Prostate gland (tissue), 2 donors: ENCODE measurements at regions not wholly inside any gene's neighbourhood (a gene's known extent, or its start where the extent isn't known, plus 50 kb on each side); places are given as distances from the start of the nearest gene placed in this dataset.
"Not testable (repeated sequence)": the region's sequence is repeated elsewhere in the genome, so short reads cannot be mapped to it uniquely, and the experiment has no call there.

Source experiments
- CTCF ChIP-seq, 4 experiments: fragments of 200-600 bp in 2 of 4; fragments of 450-650 bp in 2 of 4; sonication (generic) in 2 of 4; IDR thresholded peaks; 1 replicate in 3 of 4; 2 replicates in 1 of 4; pipeline ENCODE4 v1.5.1; 2016 to 2019; ENCODE audit warnings: antibody characterized with exemption in 4 of 4, mild to moderate bottlenecking in 2 of 4, moderate library complexity in 2 of 4
- POLR2A ChIP-seq: fragments of 450-650 bp; IDR thresholded peaks from one replicate; pipeline ENCODE4 v1.6.1; 2016; ENCODE audit warnings: antibody characterized with exemption, mild to moderate bottlenecking
- POLR2AphosphoS5 ChIP-seq: sonication (generic); formaldehyde crosslinking; IDR thresholded peaks from one replicate; pipeline ENCODE4 v1.6.1; 2017; ENCODE audit warnings: antibody characterized with exemption

GRCh38 chr3:170800275-170800674 lies 69.7 kb downstream of the RPL22L1 start:
- TF ChIP-seq CTCF (IDR thresholded peaks at IDR 0.05); POLR2A; POLR2AphosphoS5: not testable (repeated sequence)
